T47D (cell line): ENCODE measurements at regions not wholly inside any gene's neighbourhood (a gene's known extent, or its start where the extent isn't known, plus 50 kb on each side); places are given as distances from the start of the nearest gene placed in this dataset.
"Not testable (repeated sequence)": the region's sequence is repeated elsewhere in the genome, so short reads cannot be mapped to it uniquely, and the experiment has no call there.

Source experiments
- DNase-seq, 2 experiments: peaks; one replicate each; pipeline versions ENCODE4 v3.0.0 to v3.0.0-alpha.2; 2011 to 2012; ENCODE audit warnings: low read depth in 1 of 2, low spot score in 1 of 2
- JUND ChIP-seq: IDR thresholded peaks from 2 replicates; pipeline ENCODE4 v1.6.1; 2012; ENCODE audit warnings: low read depth
- in situ Hi-C: cut with HindIII; loops from 2 replicates; pipeline ENCODE4 v1.10.0; 2016; ENCODE audit warnings: low sequenced_read_pairs, low pct_unique_long_range_greater_than_20kb

- no peak for TF ChIP-seq JUND
- no peak for DNase-seq
- in situ Hi-C loops = no loop called here
Observed at GRCh38 chr2:109669731-109670130, 55.6 kb downstream of the SOWAHC start.

- no peak for DNase-seq
- TF ChIP-seq JUND = no peak
- in situ Hi-C loops = no loop called here
Observed at GRCh38 chr2:109670556-109671411, 56.6 kb downstream of the SOWAHC start.

GRCh38 chr2:109674894-109675534 lies 60.9 kb downstream of the SOWAHC start:
- in situ Hi-C loops = no loop called here
- TF ChIP-seq JUND = no peak
- DNase-seq = no peak

GRCh38 chr2:109675666-109676345 lies 61.6 kb downstream of the SOWAHC start:
- TF ChIP-seq JUND = no peak
- in situ Hi-C loops = no loop called here
- DNase-seq = no peak

- no peak for TF ChIP-seq JUND
- in situ Hi-C loops = no loop called here
- DNase-seq = no peak
Observed at GRCh38 chr2:109676346-109676902, 62.3 kb downstream of the SOWAHC start.

- in situ Hi-C loops, DNase-seq: not testable (repeated sequence)
Observed at GRCh38 chr2:109677121-109677731, 63.1 kb downstream of the SOWAHC start.

GRCh38 chr2:109677835-109678580 lies 63.8 kb downstream of the SOWAHC start:
- no peak for TF ChIP-seq JUND
- in situ Hi-C loops = no loop called here
- no peak for DNase-seq

- DNase-seq, in situ Hi-C loops: not testable (repeated sequence)
Observed at GRCh38 chr2:109678724-109679201, 64.6 kb downstream of the SOWAHC start.

- in situ Hi-C loops = no loop called here
- TF ChIP-seq JUND = no peak
- no peak for DNase-seq
Observed at GRCh38 chr2:109679225-109679624, 65.1 kb downstream of the SOWAHC start.

GRCh38 chr2:109679626-109680025 lies 65.5 kb downstream of the SOWAHC start:
- DNase-seq = peak in 1 of 2 experiments; percentile 73
- TF ChIP-seq JUND = no peak
- in situ Hi-C loops = no loop called here

GRCh38 chr2:109680523-109681297 lies 66.5 kb downstream of the SOWAHC start:
- no peak for DNase-seq
- TF ChIP-seq JUND = no peak
- in situ Hi-C loops = no loop called here
